ENCODE measurements at regions not wholly inside any gene's neighbourhood (a gene's known extent, or its start where the extent isn't known, plus 50 kb on each side); places are given as distances from the start of the nearest gene placed in this dataset.
A peak's percentile ranks its signal among the peaks of the same experiment; 100 is the strongest.

DNA sequence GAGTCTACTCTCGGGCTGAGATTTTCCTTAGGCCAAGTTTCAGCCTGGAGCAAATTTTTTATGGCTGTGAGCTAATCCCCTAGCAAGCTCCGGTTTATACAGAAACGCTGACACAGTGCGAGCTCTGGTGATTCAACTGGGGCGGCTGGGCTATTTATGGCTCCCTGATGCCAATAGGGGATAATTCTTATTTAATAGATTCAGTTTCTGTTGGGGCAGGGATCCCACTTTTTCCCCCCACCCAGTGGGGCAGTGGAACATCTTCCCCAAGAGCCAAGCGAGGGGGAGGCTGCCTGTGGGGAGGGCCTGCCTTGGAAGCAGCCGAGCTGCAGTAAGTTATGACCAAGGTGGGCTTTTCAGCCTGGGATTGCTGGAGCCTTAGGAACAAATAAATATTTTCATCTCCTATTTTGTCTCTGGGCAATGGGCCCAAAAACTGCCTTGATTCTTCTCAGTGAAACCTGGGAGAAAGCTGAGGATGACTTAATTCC, 129.1 kb downstream of the MACROH2A1 start:
- ATAC-seq (peak; percentile 55), DNase-seq (no peak)
- TF ChIP-seq, protein P1, sequence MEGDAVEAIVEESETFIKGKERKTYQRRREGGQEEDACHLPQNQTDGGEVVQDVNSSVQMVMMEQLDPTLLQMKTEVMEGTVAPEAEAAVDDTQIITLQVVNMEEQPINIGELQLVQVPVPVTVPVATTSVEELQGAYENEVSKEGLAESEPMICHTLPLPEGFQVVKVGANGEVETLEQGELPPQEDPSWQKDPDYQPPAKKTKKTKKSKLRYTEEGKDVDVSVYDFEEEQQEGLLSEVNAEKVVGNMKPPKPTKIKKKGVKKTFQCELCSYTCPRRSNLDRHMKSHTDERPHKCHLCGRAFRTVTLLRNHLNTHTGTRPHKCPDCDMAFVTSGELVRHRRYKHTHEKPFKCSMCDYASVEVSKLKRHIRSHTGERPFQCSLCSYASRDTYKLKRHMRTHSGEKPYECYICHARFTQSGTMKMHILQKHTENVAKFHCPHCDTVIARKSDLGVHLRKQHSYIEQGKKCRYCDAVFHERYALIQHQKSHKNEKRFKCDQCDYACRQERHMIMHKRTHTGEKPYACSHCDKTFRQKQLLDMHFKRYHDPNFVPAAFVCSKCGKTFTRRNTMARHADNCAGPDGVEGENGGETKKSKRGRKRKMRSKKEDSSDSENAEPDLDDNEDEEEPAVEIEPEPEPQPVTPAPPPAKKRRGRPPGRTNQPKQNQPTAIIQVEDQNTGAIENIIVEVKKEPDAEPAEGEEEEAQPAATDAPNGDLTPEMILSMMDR (IDR thresholded peaks at IDR 0.05): no peak
- H3K36me3 ChIP-seq (ENCODE audit: low read depth): no peaks in the 10 kb centered on the region
- no peaks in the 10 kb centered on the region for H3K9me3 ChIP-seq
- H3K4me3 ChIP-seq: no peak overlapping the region
- intact Hi-C loops (cut with DNase I, micrococcal nuclease): no loop called here
- H3K4me1 ChIP-seq (ENCODE audit: low read depth): peaks cover 3% of the 10 kb centered on the region

DNA sequence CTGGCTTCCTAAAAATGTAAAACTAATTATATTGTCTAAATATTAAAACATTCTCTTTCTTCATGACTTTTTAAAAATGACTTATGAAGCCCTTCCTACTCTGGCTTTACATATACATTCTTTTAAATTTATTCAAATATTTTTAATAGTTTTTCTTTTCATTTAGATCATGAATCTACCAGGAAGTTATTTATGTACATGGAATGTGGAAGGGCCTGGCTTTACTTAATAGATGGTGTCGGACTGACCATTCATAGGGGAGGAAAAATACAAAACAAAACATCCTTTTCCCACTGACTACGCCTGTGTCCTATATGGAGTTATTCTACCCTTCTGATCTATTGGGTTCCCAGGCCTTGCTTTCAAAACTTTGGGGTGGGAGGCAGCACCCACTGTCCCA, 129.8 kb downstream of the MACROH2A1 start:
- no peak for ATAC-seq

DNA sequence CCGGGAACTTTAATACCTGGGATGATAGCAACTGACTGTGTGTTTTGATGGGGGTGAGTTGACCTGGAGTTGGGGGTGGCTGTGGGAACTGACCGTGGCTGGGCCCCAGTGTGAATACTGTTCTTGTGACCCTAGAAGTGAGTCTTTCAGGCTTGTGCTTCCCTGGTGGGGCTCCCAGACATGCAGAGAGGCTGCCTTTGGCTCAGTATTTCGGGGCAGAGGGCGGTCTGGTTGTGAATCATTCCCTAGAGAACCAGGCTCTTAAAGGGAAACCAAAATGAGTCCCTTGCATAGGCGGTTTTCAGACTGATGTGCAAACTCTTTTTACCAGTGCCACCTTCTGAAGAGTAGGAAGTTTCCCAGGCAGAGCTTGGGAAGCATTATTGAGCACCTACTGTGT, 132.1 kb downstream of the MACROH2A1 start:
- intact Hi-C loops (cut with DNase I, micrococcal nuclease): no loop called here
- no peaks in the 10 kb centered on the region for H3K9me3 ChIP-seq
- ATAC-seq (no peak), DNase-seq (no peak)
- H3K36me3 ChIP-seq (ENCODE audit: low read depth): no peaks in the 10 kb centered on the region
- no peak overlapping the region for H3K4me3 ChIP-seq
- H3K4me1 ChIP-seq (ENCODE audit: low read depth): peaks cover 6% of the 10 kb centered on the region
- TF ChIP-seq, protein P1 (IDR thresholded peaks at IDR 0.05): no peak

More for the DNA sequence above, 129.8 kb downstream of the MACROH2A1 start:
- intact Hi-C loops (cut with DNase I, micrococcal nuclease): no loop called here
- H3K4me3 ChIP-seq: no peak overlapping the region
- no peak for DNase-seq
- TF ChIP-seq, protein P1 (IDR thresholded peaks at IDR 0.05): no peak
- H3K4me1 ChIP-seq (ENCODE audit: low read depth): peaks cover 6% of the 10 kb centered on the region
- no peaks in the 10 kb centered on the region for H3K36me3 ChIP-seq (ENCODE audit: low read depth)
- no peaks in the 10 kb centered on the region for H3K9me3 ChIP-seq

DNA sequence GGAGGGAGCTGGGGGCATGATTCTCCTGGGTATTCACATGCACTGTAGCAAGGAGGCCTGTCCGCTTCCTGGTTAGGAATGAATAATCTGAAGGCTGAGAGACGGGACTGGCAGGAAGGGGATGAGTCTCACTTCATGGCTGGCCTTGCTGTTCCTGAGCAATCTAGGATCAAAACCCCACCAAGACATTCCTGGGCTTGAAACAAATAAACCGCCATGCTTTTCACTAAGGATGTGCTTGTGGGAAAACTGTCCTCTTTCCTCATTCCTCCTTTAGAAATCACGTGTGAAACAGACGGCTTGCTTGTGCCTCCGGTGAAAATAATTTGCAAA, 132.8 kb downstream of the MACROH2A1 start:
- no peak for ATAC-seq
- DNase-seq: no peak
- intact Hi-C loops (cut with DNase I, micrococcal nuclease): no loop called here
- no peaks in the 10 kb centered on the region for H3K9me3 ChIP-seq
- no peaks in the 10 kb centered on the region for H3K36me3 ChIP-seq (ENCODE audit: low read depth)
- H3K4me3 ChIP-seq: no peak overlapping the region
- TF ChIP-seq, protein P1 (IDR thresholded peaks at IDR 0.05): no peak
- peaks cover 6% of the 10 kb centered on the region for H3K4me1 ChIP-seq (ENCODE audit: low read depth)

DNA sequence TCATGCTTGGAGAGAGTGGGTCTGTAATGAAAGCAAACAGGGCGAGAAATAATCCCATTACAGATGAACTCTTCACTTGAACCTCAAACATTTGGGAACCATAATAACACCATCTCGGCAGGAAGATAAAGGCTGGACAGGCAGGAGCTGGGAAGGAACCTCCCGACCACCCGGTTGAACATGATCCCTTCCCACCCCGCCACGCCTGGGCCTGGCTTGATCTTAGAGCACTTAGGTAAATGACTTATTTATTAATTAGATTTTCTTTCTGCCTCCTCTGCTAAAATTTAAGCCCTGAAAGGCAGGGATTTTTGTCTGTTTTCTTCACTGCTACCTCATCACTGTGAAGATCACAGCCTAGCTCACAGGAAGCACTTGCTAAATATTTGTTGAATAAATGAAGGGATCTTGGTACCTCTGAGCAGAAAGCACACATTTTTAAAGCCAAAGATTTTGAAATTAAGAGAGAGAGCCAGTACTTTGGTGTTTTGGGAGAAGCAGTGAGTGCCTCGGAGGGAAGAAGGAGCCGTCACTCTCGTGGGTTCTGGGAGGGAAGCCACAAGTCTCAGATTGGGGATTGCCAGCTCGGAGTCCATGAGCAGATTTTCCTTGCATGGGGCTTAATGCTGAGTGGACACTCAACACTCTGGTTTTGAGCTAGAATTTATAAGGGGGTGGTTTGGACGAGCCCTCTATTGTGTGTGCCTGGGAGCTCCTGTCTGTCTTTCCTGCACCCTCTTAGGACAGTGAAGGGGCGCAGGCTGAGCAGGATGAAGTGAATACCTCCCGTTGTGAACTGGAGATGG, 133.3 kb downstream of the MACROH2A1 start:
- peaks cover 6% of the 10 kb centered on the region for H3K4me1 ChIP-seq (ENCODE audit: low read depth)
- DNase-seq (no peak), ATAC-seq (no peak)
- no peak overlapping the region for H3K4me3 ChIP-seq
- H3K36me3 ChIP-seq (ENCODE audit: low read depth): no peaks in the 10 kb centered on the region
- H3K9me3 ChIP-seq: no peaks in the 10 kb centered on the region
- TF ChIP-seq, protein P1 (IDR thresholded peaks at IDR 0.05): no peak
- intact Hi-C loops (cut with DNase I, micrococcal nuclease): no loop called here
